ENCODE measurements at regions not wholly inside any gene's neighbourhood (a gene's known extent, or its start where the extent isn't known, plus 50 kb on each side); places are given as distances from the start of the nearest gene placed in this dataset.
A peak's percentile ranks its signal among the peaks of the same experiment; 100 is the strongest.

DNA sequence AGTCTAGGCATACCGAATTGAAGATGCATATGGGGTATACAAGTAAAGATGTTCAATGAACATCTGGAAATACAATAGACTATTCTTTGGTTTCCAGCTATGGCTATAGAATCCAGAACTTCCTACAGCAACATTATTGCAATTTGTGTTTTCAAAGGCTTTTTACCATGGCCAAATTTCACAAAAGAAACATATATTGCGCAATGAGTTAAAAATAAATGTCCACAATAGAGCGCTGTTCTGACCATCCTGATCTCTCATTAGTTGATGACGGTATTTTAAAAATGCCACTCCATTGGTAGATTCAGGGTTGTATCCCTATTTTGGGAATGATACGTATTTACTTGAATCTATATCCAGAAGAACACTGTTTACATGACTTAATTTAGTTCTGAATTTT, 139.2 kb downstream of the LINC00632 start:
- DNase-seq (ENCODE audit: low read depth, low spot score), result no peak

DNA sequence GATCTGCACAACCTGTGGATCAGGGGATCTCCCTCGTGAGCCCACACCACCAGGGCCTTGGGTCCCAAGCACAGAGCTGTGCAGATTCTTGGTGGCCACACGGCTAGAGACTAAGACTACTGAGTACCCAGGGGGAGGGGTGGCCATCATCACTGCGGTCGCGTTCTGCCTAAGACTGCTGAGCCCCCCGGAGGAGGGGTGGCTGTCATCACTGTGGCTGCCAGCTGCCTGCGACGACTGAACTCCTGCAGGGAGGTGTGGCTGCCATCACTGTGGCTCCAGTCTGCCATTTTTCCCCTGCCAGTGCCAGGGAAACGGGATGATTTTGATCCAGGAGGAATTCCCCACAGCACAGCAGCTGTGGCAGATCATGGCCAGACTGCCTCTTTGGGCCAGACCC, 141.7 kb upstream of the SPANXB1 start:
- DNase-seq (ENCODE audit: low read depth, low spot score), result no peak

DNA sequence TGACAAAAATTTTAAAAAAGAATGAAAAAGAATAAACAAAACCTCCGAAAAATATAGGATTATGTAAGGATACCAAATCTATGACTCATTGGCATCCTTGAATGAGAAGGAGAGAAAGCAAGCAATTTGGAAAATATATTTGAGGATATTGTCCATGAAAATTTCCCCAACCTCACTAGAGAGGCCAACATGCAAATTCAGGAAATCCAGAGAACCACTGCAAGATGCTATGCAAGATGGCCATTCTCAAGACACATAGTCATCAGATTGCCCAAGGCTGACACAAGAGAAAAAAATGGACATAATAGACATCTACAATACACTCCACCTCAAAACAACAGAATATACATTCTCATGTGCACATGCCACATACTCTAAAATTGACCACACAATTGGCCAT, 135.9 kb upstream of the SPANXB1 start:
- DNase-seq (ENCODE audit: low read depth, low spot score), result no peak

DNA sequence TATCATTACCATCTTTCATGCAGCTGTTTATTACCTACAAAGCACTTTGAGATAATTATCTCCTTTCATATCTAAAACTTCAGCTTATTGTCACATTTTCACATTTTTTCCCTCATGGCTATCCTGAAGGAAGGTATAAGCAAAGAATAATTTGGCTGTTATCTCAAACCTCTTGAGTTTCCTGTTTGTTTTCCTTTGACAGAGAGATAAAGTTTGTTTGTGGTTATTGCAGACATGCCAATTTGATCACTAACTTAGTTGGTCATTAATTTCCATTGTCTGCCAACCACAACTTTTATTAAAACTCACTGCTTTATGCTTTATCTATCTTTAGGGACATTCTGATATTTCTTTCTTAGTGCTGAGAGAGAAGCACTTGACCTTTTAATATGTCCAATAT, 89.8 kb upstream of the SPANXB1 start:
- no peak for DNase-seq (ENCODE audit: low read depth, low spot score)

GRCh38 chrX:140913802-140914501, 88.4 kb upstream of the SPANXB1 start:
- no peak for DNase-seq (ENCODE audit: low read depth, low spot score)

- DNase-seq (ENCODE audit: low read depth, low spot score), result no peak
These were observed 85.5 kb upstream of the SPANXB1 start for GRCh38 chrX:140916872-140917271.

DNA sequence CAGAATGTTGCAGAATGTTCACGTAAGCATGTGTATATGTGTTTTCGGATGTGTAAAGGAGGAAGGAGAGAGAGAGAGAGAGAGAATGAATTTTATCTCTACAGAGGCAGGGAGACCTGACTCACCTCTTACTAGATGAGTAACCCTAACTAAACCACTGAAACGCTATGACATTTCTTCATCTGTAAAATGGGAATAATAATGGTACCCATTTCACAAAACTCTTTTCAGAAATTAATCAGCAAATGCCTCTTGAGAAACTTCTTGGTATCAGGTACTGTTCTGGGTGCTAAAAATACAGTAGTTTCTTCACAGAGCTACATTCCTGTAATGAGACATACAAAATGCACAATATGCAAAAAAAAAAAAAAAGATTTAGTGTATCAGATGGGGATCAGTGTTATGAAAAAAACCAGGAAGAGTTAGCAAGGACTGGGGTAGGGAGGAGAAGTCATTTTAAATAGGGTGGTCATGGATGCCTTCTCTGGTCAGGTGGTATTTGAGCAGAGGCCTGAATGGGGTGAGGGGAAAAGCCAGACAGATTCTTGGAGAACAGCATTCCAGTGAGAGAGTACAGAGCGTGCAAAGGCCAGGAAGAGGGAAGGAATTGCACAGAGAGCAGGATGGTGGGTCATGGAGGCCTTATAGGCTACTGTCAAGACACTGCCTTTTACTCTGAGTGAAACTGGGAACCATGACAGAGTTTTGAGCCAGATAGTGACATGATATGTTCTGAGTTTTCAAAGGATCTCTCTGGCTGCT, 84.9 kb upstream of the SPANXB1 start:
- DNase-seq (ENCODE audit: low read depth, low spot score), result no peak

GRCh38 chrX:140918398-140919038, 83.9 kb upstream of the SPANXB1 start:
- peak; percentile 56 for DNase-seq (ENCODE audit: low read depth, low spot score)

GRCh38 chrX:140920416-140920815, 82.0 kb upstream of the SPANXB1 start:
- DNase-seq (ENCODE audit: low read depth, low spot score), result no peak

DNA sequence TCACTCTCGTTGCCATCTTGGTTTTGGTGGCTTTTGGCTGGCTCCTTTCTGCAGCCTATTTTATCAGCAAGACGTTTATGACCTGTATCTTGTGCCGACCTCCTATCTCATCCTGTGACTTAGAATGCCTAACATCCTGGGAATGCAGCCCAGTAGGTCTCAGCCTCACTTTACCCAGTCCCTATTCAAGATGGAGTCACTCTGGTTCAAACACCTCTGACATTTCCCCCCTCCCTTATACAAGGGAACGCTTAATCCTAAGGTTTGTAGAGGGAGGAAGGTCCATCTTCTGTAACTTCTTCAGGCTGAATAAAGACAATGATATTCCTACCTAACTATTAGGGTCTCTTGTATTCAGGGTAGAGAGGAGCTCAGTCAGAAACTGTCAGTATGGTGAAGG, 79.3 kb upstream of the SPANXB1 start:
- no peak for DNase-seq (ENCODE audit: low read depth, low spot score)

DNA sequence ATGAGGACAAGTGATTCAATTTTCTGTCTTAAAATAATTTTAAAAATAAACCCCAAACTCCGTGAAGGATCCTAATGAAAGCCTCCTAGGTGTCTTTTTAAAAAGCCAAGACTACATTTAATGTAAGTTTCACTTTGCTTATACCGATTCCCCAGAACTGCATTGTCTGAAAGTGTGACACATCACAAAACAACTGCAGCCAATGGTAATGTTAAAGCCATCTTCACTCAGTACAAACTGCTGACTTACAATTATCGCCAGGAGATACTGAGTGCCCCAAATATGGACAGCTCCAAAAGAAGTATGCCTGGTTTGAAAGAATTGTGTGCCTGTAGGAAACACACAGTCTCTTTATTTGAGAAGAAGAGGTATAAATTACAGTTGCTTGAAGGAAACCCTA, 73.7 kb upstream of the SPANXB1 start:
- DNase-seq (ENCODE audit: low read depth, low spot score), result no peak

GRCh38 chrX:140933016-140933415, 69.4 kb upstream of the SPANXB1 start:
- DNase-seq (ENCODE audit: low read depth, low spot score), result no peak

GRCh38 chrX:140933874-140934655, 68.3 kb upstream of the SPANXB1 start:
- no peak for DNase-seq (ENCODE audit: low read depth, low spot score)

DNA sequence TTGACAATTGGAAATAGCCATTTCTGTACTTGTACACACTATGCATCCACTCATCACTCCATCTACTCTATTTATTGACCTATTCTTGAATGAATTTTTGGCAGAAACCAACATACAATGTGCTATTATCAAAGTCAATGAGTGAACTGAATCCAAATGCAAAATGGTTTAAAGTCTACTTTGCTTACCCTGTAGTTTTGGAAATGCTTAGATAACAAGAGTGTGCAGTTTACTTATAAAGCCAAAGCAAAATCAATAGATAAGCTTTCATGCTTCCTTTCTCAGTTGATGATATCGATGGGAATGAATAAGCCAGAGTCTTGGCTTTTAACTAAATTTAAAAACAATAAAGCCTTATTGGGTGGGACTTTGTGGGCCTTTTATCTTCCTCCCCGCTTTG, 58.9 kb upstream of the SPANXB1 start:
- no peak for DNase-seq (ENCODE audit: low read depth, low spot score)

DNA sequence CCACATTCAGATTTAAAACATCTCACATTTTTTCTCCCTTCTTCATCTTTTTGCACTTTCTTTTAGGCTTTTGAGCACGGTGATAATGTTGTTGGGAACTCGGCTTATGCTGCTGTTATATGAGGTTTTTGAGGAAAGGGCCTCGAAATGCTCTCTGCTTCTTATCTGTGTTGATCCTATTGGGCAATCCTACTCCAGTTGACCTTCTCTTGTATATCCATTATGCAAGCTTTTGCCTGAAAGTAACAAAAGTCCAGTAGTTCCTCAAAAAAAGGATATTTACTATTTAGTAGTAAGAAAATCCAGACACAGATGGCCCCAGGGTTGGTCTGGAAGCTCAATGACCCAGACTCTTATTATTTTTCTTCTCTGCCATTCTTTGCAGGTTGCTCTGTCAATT, 57.7 kb upstream of the SPANXB1 start:
- DNase-seq (ENCODE audit: low read depth, low spot score), result no peak

DNA sequence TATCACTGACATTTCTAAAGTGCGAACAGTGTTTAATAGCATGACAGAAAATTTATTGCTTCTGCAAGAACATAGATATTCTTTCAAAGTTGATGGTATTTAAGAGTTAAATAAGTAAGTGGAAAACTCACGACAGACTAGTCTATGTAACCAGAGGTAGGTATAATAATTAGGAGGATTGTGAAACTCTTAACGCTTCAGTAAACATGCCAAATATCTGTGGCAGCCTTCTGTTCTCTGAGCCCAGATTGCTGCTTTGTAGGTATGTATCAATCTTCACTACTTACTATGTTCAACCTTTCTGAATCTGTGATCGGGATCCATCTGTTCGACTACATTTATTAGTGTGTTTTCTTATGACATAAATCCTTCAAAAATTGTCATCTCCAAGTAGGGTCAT, 53.6 kb upstream of the SPANXB1 start:
- DNase-seq (ENCODE audit: low read depth, low spot score), result no peak

GRCh38 chrX:140949233-140949632, 53.2 kb upstream of the SPANXB1 start:
- DNase-seq (ENCODE audit: low read depth, low spot score), result no peak
